Right ventricle myocardium superior (tissue), 1 donor: ENCODE measurements at regions not wholly inside any gene's neighbourhood (a gene's known extent, or its start where the extent isn't known, plus 50 kb on each side); places are given as distances from the start of the nearest gene placed in this dataset.

Experiments
- ATAC-seq: fragments of 200-7000 bp; cut with Tn5 transposase; one replicate; pipeline ENCODE4 v1.9.1; 2020; ENCODE audit warnings: mild to moderate bottlenecking; ENCODE audit not compliant: poor library complexity
- DNase-seq: peaks from one replicate; pipeline ENCODE4 v3.0.0-alpha.2; 2020
- intact Hi-C: fragments of 100-400 bp; cut with DNase I; formaldehyde crosslinking; loops from one replicate; pipeline ENCODE4 v1.11.2; 2022
- donor health status: DM: no; HTN: yes; CAD: no; lungs with severe emphysema.

DNA sequence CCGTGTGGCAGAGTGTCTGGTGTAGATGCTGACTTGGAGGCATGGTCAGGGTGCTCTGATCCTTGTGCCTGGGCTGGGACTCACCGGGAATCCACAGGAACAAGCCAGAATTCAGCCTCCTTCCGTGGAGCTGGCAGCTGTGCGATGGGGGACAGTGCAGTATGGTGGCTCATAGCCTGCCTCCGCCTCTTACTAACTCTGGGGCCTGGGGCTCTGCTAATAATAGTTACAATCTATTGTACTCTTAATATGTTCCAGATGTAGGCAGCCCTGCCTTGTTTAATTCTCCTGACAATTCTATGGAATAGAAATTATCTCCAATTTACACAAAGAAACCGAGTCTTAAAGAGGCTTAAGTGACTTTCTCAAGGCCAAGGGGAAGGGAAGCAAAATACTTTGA is 77.6 kb downstream of the PCDH1 start:
- no peak for ATAC-seq
- intact Hi-C loops = no loop called here

DNA sequence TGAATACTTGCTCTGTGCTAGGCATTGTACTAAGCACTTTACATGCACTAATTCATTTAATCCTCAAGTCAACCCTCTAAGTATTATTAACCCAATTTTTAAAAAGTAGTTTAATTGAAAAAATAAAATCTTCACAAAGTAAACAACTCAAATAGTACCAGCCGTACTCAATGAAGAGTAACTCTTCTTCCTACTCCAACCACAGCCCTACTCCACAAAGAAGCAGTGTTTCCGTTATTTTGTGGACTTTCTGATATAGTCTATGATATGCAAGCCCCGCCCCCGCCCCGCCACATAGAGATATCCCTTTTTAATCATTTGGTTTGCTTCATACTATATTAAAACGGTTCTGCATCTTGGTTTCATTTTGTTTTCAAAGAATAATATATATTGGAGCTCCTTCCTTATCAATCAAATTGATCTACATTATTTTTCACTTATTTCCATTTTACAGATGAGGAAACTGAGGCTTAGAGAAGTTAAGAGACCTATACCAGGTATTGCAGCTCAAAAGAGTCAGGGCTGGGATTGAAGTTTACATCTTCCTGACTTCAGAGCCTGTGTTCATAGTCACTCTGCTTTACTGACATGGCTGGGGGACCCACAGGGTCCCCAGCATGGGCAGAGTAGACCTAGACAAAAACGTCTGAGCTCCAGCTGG is 78.6 kb downstream of the PCDH1 start:
- ATAC-seq (no peak), DNase-seq (no peak)
- intact Hi-C loops = no loop called here

More for the DNA sequence above, 77.6 kb downstream of the PCDH1 start:
- DNase-seq = no peak

DNA sequence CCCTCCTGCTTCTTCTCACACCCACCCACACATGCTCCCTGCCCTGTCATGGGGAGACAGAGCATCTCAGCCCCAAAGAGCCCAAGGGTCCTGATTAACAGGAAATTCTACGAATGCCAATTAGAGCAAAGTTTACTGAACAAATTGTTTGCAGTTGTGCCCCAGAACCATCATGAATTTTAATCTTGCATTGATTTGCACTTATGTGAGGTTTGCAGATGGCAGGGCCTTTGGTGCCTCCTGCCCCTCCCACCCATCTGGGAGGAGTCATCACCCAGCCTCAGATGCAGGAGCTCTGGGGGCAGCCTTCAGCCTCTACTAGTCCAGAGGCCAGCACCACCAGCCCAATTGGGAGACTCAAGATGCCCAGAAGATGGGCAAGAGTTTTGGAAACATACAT is 80.8 kb downstream of the PCDH1 start:
- no peak for ATAC-seq
- DNase-seq = no peak
- intact Hi-C loops = no loop called here

DNA sequence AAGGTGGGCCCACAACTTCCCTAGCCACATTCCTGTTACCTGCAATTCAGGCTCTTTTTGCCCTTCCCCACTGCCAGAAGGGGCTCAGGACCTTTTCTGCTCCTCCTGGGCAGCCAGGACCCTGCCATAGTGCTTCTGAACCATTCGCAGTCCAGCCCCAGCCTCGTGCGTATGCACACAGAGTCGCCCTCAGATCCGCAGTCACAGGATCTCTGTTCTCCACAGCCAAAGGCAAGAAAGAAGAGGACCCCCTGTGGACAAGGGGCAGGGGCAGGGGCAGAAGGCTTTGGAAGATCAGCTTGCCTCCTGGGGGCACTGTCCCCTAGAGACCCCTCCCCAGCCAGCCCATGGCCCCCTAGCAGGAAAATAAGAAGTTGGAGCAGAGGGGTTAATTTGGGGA is 82.8 kb downstream of the PCDH1 start:
- intact Hi-C loops = no loop called here
- no peak for DNase-seq
- ATAC-seq = no peak

DNA sequence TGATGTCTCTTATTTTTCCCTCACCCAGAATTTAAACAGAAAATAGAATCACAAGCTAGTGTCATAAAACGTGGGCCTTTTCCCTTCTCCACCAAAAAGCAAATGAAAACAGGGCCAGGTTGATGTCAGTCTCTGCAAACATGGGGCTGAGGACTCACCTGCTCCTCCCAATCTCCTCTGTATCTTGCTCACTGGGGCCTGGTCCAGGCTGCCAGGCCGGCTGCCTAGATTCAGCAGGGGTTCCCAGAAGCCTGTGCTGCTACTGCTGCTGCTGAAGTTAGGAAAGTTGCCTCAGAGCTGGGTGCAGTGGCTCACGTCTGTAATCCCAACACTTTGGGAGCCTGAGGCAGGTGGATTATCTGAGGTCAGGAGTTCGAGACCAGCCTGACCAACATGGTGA is 84.3 kb downstream of the PCDH1 start:
- DNase-seq (no peak), ATAC-seq (no peak)
- intact Hi-C loops = no loop called here

DNA sequence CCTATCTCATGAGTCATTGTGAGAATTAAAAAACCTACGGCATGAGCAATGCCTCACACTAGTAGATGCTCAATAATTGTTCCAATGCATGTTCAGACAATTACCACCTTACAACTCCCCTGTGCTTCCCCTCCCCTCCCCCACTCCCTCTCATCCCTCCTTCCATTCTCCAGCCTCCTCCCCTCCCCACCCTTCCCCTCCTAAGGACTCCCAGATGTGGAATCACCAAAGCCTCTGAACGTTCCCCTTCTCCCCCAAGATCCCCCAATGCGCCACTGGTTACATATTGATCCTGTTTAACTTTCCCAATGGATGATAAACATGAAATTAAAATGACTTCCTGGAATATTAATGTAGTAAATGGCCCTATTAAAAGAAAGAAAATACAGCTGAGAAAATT is 84.8 kb downstream of the PCDH1 start:
- DNase-seq = no peak
- no peak for ATAC-seq
- intact Hi-C loops = no loop called here

DNA sequence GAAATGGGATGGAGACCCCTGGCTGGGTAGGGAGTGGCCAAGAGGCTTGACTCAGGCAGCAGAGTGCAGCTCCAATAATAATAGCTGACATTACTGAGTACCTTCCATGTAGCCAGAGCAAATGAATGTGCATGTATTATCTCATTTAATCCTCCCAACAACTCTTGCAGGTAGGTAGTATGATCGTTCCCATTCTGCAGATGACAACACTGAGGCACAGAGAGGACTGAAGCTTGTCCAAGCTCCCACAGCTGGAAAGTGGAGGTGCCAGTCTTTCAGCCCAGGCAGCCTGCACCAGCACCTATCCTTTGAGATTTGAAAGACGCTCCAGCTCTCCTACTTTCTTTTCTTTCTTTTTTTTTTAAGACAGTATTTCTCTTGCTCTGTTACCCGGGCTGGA is 87.6 kb downstream of the PCDH1 start:
- ATAC-seq (no peak), DNase-seq (no peak)
- intact Hi-C loops = no loop called here

DNA sequence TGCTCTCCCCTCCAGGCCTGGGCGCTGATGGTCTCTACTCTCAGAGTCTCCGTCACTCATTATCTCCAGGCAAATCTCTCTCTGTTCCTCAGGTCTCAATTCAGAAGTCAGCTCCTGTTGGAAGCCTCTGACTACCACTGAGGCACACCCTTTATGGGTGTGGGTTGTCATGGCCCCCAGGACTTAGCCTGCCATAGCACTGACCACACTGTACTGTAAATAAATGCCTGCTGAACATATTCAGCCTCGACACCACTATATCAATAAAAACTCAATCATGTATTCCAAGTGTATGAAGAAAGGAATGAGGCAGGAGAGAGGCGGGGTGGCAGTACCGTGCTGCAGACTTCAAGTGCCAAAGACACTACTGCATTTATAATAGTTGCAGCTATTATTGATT is 88.9 kb downstream of the PCDH1 start:
- intact Hi-C loops = no loop called here
- DNase-seq = no peak
- no peak for ATAC-seq

DNA sequence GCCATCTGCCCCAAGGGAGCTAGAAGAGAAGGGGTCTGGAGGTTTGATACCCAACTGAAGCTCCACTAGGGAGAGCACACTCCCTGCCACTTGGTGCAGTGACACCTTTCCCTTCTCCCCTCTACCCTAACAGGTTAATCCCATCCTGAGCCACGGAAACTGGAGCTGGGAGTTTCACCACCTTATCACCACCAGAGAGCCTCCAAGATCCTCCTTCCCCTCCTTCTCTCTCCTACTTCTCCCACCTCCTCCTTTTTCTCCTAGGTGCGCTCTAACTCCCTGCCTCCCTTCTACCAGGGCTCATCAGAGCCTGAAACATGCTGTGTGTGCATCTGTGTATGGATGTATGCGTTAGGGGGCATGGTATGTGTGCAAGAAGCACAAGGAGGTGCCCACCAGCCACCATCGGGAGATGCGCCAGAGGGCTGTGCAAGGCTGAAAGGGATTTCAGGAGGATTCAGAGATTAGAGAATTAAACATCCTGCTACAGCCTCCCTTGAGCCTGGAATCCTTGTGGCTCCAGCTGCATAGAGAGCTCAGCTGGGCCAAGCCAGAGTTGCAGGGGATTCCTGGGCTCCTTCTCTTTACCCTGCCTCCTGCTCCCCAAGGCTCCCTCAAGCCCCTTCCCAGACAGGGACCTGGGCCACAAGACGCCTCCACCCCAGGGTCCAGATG is 89.8 kb downstream of the PCDH1 start:
- no peak for DNase-seq
- no peak for ATAC-seq
- intact Hi-C loops = no loop called here

DNA sequence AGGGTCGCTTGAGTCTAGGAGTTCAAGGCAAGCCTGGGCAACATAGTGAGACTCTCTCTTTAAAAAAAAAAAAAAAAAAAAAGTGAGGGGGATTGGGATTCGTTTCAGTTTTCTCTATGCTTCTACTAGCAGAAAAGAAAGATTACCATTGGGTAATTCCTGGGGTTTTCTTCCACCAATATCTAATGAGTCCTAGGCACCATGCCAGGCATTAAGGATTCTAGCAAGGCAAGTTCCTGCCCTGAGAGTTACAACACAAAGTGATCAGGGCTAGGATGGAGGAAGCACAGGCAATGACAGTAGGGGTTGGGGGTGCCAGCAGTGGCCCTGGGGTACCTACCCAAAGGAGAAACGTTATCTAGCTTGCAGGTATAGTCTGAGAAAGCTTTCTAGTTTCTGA is 90.8 kb downstream of the PCDH1 start:
- intact Hi-C loops = no loop called here
- DNase-seq (no peak), ATAC-seq (no peak)

DNA sequence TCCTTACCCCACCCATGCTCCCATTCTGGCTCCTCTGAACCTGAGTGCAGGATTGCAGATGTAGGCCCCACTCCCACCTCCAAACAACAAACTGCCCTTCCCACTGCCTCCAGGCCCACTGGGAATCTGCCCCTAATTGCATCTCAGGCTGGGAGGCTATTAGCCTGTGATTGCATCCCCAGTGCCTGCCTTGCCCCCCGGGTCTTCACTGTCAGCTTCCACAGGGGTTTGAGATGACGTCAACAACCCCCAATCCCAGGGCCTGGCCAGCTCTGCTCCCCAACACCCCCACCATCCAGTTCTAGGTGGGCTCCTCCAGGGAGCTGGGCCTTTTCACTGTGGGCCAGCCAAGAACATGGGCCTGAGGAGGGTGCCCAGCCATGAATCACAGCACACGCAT is 91.5 kb downstream of the PCDH1 start:
- intact Hi-C loops = no loop called here
- DNase-seq (no peak), ATAC-seq (no peak)

DNA sequence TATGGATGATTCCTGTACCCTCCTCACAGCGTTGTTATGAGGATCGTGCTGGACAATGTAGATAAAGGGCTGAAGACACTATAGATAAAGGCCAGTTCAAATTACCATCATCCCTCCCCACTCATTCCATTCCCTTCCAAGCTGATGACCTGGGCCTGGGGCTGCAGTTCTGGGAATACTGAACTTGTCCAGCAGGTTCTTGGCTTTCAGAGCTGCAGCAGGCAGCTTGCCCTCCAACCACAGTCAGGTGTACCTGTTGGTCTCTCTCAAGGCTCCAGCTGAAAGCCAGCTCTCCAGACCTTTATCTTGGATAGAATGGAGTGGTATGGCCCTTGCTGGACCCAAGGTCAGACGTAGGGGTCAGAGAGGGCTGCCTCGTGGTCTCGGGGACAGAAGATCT is 92.5 kb downstream of the PCDH1 start:
- intact Hi-C loops = no loop called here
- DNase-seq (no peak), ATAC-seq (no peak)

DNA sequence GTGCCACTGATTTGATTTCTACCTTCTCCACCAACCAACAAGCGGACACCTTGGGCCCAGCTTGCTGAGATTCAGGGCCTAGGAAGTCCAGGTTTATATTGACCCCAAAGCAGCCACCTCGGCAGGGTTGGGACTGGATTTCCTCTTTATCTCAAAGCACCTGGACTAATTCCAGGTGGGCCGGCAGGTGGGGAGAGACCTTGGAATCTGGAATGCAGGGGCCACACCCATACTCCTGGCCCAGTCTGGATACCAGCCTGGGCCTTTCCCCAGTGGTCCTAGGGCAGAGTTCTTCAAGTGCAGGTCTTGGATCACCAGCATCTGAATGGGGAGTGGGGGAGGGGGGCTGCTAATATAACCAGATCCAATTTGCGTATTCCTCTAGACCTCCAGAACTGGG is 93.1 kb downstream of the PCDH1 start:
- ATAC-seq (no peak), DNase-seq (no peak)
- intact Hi-C loops = no loop called here

DNA sequence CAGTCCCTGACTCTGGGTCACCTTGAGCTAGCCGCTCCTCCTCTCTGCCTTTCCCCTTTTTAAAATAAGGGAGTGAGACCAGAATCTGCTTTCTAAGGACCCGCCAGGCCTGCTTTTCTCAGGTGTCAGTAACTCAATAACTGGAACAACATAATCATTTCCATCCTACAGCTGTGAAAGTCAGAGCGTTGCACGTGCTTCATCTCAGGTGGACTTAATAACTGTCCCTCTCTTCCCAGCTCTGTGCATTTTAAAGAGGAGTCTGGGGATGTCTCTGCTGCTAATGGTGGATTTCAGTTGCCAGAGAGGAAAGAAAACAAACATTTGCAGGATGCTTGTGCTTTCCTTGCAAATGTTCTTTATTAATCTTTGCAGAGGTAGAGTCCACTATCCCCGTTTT is 93.7 kb downstream of the PCDH1 start:
- ATAC-seq = no peak
- no peak for DNase-seq
- intact Hi-C loops = no loop called here

DNA sequence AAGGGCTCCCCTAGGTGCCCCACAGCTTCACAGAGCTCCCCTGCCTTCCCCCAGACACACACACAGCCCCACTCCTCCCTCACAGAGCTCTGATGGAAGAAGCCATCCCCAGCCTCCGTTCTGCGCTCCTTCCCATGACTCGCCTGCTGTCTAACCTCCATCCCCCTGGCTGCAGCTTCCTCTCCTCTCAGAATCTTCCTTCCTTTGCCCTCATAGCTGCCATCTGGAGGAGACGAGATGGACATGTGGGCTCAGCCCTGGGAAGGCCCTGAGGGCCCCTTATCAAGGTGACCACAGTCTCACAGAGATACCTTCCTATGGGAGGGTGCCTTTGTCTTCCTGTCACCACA is 94.3 kb downstream of the PCDH1 start:
- no peak for ATAC-seq
- no peak for DNase-seq
- intact Hi-C loops = no loop called here

DNA sequence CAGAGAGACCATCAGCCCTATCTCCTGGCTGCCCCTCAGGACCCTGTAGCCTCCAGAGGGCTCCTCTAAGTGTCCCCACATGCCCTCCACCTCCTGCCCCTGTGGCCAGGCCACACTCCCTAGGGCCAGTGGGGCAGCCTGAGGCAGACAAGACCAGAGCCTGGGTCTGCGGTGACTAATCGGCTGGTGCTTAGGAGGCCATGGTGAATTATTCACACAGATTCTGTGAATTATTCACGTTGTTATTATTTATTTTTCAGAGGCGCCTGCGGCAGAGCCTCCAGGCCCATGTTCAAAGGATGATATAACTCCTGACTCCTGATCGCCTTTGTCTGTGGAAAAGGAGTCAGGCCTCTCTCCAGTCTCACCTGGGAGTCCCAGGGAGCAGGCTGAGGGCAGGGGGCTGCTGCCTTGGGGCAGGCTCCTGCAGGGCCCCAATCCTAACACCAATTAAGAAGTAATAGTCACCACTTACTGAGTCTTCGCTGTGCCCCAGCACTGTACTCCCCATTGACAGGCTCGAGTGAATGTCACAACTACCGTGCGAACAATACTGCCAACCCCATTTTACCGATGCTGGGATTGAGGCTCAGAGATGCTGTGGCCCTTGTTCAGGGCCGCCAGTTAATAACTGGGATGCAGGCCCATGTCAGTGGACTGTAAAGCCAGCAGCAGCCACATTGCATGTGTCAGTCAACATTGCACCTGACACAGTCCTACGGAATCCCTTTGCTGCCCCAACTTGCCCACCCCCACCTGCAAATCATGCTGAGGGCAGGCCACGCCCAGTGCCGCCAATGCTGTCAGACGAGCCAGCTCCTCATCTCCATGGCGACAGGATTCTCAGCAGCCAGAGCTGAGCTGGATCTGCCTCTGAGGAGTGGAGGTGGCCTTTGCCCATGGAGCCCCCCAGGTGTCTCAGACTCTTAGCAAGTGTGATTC is 94.9 kb downstream of the PCDH1 start:
- DNase-seq = no peak
- ATAC-seq = no peak
- intact Hi-C loops = no loop called here

DNA sequence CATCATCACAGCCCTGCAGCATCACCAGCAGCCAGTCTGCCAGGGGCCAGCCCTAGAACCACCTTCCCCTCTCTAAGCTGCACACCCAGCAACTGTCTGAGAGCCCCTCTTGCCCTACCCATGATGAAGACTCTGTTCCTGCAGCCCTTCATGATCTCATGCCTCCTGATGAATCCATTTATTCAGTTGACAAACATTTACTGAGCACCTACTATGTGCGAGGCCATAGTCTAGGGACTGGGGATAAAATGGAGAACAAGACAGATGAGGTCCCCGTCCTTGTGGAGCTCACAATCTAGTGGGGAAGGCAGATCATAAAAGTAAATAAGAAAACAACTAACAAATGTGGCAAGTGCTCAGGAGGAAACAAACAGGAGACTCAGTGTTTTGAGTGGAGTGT is 96.3 kb downstream of the PCDH1 start:
- ATAC-seq (no peak), DNase-seq (no peak)
- intact Hi-C loops = no loop called here

DNA sequence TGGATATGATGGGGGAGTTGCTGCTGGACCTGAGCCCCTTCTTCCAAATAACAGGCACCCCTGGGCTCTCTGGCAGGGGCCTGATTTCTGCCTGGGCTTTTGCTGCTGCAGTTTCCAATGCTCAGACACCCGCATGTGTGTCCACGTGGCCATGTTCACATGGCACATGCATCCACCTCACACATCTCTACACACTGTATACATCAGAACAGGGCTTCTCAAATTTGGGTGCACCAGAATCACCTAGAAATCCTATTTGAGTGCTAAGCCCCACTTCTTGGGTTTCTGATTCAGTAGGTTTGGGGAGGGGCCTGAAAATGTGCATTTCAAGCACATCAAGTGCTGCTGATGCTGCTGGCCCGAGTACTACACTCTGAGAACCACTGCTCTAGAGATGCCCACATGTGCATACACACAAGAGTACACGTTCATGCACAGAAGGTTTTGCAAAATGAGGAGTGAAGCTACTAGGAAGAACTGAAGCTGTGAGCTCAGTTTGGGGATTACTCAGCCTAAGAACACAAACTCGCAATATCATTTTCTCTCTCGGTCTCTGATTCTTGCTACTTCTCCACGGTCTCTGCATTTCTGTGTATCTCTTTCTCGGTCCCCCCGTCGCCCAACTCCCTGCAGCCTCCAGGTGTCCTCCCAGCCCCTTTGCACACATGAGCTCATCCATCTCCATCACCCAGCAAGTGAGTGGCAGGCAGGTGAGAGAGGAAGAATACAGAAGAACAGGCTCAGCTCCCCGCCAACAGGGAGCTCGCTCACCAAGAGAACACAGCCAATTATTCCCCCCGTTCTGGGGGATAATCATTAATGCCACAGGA is 97.0 kb downstream of the PCDH1 start:
- ATAC-seq = no peak
- intact Hi-C loops = no loop called here

DNA sequence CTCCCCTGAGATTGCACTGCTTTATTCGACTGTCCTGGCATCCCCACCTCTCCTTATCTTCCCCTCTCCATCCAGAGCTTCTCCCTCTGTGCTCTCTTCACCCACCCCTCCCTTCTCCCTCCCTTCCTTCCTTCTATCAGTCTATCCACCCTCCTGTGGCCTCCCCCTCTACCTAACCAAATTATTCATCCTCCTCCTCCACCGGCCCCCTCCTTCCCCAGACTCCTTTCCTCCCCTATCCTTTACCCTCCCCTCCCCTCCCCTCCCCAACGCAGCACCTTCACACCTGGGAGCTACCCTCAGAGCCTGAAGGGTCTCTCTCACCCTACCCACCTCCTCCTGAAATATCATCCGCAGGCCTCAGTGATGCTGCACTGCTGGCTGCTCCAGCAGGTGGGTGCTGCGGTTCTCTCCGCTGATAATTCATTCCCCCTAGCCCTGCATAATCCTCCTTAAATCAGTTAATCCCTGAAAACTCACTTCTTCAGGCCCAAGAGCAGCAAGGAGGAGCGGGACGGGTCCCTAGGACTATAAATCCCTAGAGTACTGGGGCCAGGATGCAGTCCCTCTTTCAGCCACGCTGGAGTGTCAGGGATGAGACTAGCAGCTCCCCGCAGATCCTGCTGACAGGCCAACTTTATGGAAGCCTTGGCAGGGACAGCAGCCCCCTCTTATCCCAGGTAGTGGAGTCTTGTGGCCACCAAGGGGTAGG is 97.8 kb downstream of the PCDH1 start:
- DNase-seq = no peak
- intact Hi-C loops = no loop called here
- no peak for ATAC-seq

More for the DNA sequence above, 97.0 kb downstream of the PCDH1 start:
- DNase-seq = no peak
